HG02870 (cell line): ENCODE measurements at regions not wholly inside any gene's neighbourhood (a gene's known extent, or its start where the extent isn't known, plus 50 kb on each side); places are given as distances from the start of the nearest gene placed in this dataset.

Source experiments
- ATAC-seq: cut with Tn5 transposase; IDR thresholded peaks from one replicate; pipeline ENCODE4 v1.9.1; 2021; ENCODE audit warnings: mild to moderate bottlenecking, moderate library complexity; ENCODE audit not compliant: unreplicated experiment

GRCh38 chr14:82270286-82270685 lies 736.6 kb upstream of the SEL1L start:
- ATAC-seq, result no peak

DNA sequence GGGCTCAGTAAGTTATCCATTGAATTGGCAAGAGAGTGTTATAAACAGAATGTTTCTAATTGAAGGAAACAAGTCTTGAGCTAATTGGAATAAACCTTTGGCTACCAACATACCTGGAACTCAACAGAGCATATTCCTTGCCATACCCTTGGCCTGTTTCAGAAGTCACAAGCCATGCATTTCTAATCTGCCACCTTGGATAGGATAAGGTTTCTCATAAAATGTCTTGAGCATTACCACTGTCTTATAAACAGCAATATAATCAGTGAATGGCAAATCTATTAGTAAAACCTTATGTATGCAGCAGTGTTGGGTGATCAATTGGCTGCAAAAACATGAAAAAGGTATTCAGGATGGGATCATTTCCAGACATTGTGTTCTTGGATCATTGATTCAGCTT lies 765.2 kb upstream of the SEL1L start:
- no peak for ATAC-seq

- ATAC-seq, result no peak
Observed at GRCh38 chr14:82309199-82309598, 775.5 kb upstream of the SEL1L start.

GRCh38 chr14:82313889-82314288 lies 780.2 kb upstream of the SEL1L start:
- ATAC-seq, result no peak

DNA sequence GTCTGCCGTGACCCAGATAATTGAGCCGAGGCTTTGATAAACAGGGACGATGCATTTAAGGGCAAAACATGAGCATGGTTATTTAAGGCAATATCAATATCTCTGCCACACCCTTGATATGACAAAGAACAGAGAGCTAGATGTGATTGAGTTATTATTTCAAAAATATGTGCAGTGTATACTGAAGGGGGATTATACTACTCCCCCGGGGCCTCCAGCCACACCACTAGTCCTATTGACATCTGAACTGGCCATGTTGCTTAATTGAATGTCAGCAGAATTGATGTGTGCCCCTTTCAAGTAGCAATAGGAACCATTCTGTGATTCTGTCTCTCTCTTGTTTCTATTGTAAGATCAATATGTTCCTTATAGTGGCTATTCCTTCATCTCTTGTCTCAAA lies 794.8 kb upstream of the SEL1L start:
- no peak for ATAC-seq

GRCh38 chr14:82341261-82341810 lies 807.7 kb upstream of the SEL1L start:
- ATAC-seq, result no peak

GRCh38 chr14:82342596-82342995 lies 808.9 kb upstream of the SEL1L start:
- ATAC-seq, result no peak

DNA sequence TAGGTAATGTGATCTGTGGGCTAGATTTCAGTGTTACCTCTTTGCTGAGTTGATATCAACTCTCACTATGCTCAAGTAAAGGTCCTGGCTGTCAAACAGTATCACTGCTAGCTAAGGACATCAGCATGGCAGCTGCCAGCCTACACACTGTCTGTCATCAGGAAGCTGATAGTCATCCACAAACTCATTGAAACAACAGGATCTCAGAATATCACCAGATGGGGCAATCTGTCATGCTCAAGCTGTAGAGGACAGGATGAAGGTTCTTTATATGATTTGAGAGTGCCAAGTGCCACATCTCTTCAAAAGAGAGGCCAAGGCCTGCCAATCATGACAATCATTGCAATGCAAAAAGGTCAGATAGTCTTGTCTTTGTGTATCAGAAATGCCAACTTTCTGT lies 811.5 kb upstream of the SEL1L start:
- ATAC-seq, result no peak

- ATAC-seq, result no peak
Observed at GRCh38 chr14:82354126-82354525, 820.5 kb upstream of the SEL1L start.

- no peak for ATAC-seq
Observed at GRCh38 chr14:82359201-82359600, 825.5 kb upstream of the SEL1L start.

DNA sequence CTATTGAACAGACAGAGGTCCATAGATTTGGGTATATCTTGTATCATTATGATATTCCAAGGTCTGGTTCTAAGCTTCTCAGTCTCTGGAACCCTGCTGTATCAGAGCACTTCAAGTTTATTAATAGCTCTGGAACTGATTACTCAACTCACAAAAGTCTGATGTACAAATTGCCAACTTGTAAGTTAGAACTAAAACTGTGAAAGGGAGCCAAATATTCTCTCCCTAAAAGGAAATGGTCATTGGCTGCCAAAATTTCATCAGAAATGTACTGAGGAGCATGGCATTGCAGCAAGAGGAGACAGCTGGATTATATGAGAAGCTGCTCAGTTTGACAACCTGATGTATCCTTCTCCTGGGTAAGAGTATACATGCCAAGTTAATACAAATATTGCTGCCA lies 828.8 kb upstream of the SEL1L start:
- ATAC-seq, result no peak

DNA sequence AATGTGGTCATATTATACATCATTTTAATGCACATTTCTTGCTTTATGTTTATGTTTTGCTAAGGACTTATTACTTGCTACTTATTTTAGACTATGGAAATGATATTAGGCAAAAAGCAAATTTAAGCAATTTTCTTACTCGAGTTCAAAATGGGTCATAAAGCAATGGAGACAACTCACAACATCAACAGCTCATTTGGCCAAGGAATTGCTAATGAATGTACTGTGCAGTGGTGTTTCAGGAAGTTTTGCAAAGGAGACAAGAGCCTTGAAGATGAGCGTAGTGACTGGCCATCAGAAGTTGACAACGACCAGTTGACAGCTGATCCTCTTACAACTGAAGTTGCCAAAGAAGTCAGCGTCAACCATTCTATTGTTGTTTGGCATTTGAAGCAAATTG lies 831.8 kb upstream of the SEL1L start:
- no peak for ATAC-seq

DNA sequence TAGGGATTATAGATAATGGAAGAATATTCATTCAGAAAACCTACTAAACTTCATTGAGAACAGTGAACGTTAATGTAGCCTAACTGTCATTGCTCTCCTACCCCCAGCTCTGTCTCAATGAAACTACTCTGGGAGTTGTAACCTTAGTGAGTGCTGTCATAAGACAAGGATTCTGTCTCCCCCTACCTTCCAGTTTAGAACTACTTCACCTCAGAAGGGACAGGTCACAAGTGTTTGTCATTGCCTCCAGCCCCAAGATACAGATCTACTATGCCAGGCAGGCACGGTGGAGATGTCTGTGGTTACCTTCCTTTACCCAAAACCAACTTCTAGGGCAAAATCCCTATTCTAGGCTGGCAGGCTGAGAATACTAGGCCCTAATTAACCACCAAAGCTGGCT lies 833.1 kb upstream of the SEL1L start:
- ATAC-seq, result no peak

GRCh38 chr14:82379291-82379690 lies 845.6 kb upstream of the SEL1L start:
- ATAC-seq, result no peak

DNA sequence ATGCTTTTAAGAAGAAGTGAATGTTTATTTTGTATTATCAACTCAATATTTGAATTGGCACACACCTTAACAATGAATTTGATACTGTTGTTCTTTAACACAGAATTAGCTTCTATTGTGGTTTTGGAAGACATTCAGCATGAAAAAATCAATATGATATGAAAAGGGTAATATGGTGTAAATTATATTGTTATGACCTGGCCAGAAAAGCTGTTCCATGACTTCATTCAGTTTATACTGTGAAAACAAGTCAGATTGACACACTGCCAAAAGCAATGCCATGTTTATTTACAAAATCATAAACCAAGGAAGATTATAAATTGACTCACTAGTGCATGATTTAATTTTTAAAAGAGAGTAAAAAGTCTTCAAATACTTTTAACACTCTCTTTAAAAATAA lies 851.4 kb upstream of the SEL1L start:
- ATAC-seq, result no peak

GRCh38 chr14:82387699-82388098 lies 854.0 kb upstream of the SEL1L start:
- ATAC-seq, result no peak

DNA sequence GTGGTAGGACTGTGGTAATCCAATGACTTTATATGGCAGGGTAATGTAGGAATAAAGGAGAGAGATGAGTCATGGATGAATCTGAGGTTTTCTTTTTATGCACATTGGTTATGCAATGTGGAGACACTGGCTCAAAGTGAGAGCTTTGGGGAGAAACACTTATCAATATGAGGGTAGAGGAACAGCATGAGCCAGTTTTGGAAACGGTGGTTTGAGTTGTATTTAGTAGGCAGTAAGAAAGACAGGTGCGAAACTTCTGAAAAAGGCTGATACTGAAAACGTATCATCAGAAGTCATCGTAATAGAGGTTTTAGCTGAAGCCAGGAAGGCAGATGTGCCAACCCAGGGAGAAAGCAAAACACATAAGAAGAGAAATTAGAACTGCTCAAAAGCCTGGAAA lies 854.8 kb upstream of the SEL1L start:
- no peak for ATAC-seq

DNA sequence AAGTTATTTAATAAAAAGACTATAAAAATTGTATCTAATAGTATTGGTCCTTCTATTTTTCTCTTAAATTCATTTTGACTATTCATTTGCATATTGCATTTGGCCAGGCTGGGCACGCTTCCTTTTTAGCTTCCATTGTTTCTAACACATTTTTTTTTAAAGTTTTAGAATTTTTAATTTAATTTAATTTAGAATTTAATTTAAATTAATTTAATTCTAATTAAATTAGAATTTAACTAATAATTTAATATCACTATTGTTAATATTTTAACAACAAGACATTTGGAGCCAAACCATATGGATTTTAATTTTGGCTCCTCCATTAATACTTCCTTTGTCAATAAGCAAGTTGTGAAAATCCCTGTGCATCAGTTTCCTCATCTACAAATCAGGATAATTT lies 856.9 kb upstream of the SEL1L start:
- ATAC-seq, result no peak

- no peak for ATAC-seq
Observed at GRCh38 chr14:82394916-82395315, 861.3 kb upstream of the SEL1L start.

DNA sequence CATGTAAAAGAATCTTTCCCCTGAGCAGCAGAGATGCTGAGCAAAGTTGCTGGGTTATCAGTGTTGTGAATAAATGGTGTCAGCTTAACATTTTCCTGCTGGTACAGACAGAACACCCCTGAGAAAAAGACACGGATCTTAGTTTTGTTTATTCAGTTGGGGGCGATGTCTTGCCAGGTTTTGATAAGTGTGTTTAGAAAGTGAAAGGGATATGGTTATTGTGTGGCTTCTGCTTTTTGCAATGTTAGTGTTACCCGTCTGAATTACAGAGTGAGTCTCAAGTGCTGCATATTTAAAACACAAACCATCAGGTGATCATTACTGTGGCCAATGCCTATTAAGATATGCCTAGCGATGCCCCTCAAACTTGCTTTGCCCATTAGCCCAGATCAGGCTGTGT lies 864.6 kb upstream of the SEL1L start:
- no peak for ATAC-seq

DNA sequence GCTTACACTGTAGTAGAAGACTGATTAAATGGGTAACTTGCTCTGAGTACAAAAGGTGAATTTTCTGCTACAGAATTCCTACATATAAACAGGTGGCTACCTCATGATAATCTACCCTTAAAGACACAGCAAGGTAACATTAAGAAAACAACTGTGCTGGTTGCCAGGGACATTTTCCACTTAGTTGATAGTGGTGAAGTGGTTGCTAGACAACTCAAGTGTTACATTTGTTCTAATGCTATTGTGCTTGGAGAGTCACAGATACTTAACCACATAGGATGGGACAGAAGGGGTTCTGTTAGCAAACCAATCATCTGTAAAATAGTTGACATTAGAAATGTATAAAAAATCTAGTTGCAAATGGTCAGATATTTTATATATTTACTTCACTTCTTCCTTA lies 870.3 kb upstream of the SEL1L start:
- no peak for ATAC-seq

GRCh38 chr14:82410064-82410463 lies 876.4 kb upstream of the SEL1L start:
- no peak for ATAC-seq

DNA sequence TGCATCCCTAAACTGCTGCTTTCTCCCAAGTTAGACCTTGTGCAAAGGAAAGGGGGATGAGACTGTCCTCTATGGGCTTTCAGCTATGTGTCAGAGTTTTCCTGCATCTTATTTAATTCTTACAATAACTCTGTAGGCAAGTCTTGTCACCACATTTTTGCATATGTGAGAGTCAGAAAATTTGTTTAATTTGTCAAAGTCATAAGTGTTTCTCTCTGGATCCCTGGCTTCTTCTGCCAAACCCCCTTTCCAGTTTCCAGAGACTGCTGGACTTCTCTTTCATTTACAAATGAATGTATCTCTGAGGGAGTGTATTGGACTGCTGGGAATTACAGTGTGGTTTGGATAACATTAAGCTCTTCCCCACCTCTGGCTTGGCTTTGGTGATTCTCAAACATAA lies 877.6 kb upstream of the SEL1L start:
- ATAC-seq, result no peak

- ATAC-seq, result no peak
Observed at GRCh38 chr14:82412545-82412944, 878.9 kb upstream of the SEL1L start.
